Right ventricle myocardium superior (tissue), 1 donor: ENCODE measurements at regions not wholly inside any gene's neighbourhood (a gene's known extent, or its start where the extent isn't known, plus 50 kb on each side); places are given as distances from the start of the nearest gene placed in this dataset.
"Not testable (repeated sequence)": the region's sequence is repeated elsewhere in the genome, so short reads cannot be mapped to it uniquely, and the experiment has no call there.

ENCODE experiments used
- ATAC-seq: fragments of 200-7000 bp; cut with Tn5 transposase; one replicate; pipeline ENCODE4 v1.9.1; 2020; ENCODE audit warnings: mild to moderate bottlenecking; ENCODE audit not compliant: poor library complexity
- DNase-seq: peaks from one replicate; pipeline ENCODE4 v3.0.0-alpha.2; 2020
- intact Hi-C: fragments of 100-400 bp; cut with DNase I; formaldehyde crosslinking; loops from one replicate; pipeline ENCODE4 v1.11.2; 2022
- donor health status: DM: no; HTN: yes; CAD: no; lungs with severe emphysema.

GRCh38 chr16:86244936-86245335, 265.4 kb upstream of the FOXF1 start:
- DNase-seq (no peak), ATAC-seq (no peak)
- intact Hi-C loops: no loop called here

GRCh38 chr16:86245351-86245750, 265.0 kb upstream of the FOXF1 start:
- ATAC-seq (no peak), DNase-seq (no peak)
- intact Hi-C loops: no loop called here

- no peak for DNase-seq
- intact Hi-C loops: no loop called here
- ATAC-seq: no peak
These were observed 264.4 kb upstream of the FOXF1 start for GRCh38 chr16:86245895-86246294.

- DNase-seq (no peak), ATAC-seq (no peak)
- intact Hi-C loops: no loop called here
These were observed 261.9 kb upstream of the FOXF1 start for GRCh38 chr16:86248310-86248905.

GRCh38 chr16:86249631-86250030, 260.7 kb upstream of the FOXF1 start:
- DNase-seq (no peak), ATAC-seq (no peak)
- intact Hi-C loops: no loop called here

GRCh38 chr16:86251682-86252081, 258.6 kb upstream of the FOXF1 start:
- ATAC-seq (no peak), DNase-seq (no peak)
- intact Hi-C loops: no loop called here

GRCh38 chr16:86252596-86252995, 257.7 kb upstream of the FOXF1 start:
- DNase-seq (no peak), ATAC-seq (no peak)
- intact Hi-C loops: no loop called here

- ATAC-seq (no peak), DNase-seq (no peak)
- intact Hi-C loops: no loop called here
These were observed 254.4 kb upstream of the FOXF1 start for GRCh38 chr16:86255966-86256365.

GRCh38 chr16:86256995-86257394, 253.3 kb upstream of the FOXF1 start:
- ATAC-seq (no peak), DNase-seq (no peak)
- intact Hi-C loops: no loop called here

GRCh38 chr16:86257546-86257945, 252.8 kb upstream of the FOXF1 start:
- ATAC-seq: no peak
- intact Hi-C loops: no loop called here
- DNase-seq: no peak

- ATAC-seq (no peak), DNase-seq (no peak)
- intact Hi-C loops: no loop called here
These were observed 251.6 kb upstream of the FOXF1 start for GRCh38 chr16:86258713-86259112.

GRCh38 chr16:86259499-86259898, 250.8 kb upstream of the FOXF1 start:
- intact Hi-C loops: no loop called here
- no peak for DNase-seq
- no peak for ATAC-seq

GRCh38 chr16:86261379-86261778, 248.9 kb upstream of the FOXF1 start:
- ATAC-seq (no peak), DNase-seq (no peak)
- intact Hi-C loops: no loop called here

- intact Hi-C loops: not testable (repeated sequence)
These were observed 242.7 kb upstream of the FOXF1 start for GRCh38 chr16:86267657-86268056.

GRCh38 chr16:86270696-86271095, 239.6 kb upstream of the FOXF1 start:
- no peak for DNase-seq
- ATAC-seq: no peak
- intact Hi-C loops: no loop called here

More at GRCh38 chr16:86267657-86268056, 242.7 kb upstream of the FOXF1 start:
- not testable (repeated sequence) for DNase-seq, ATAC-seq

GRCh38 chr16:86272744-86273143, 237.6 kb upstream of the FOXF1 start:
- no peak for ATAC-seq
- intact Hi-C loops: no loop called here
- DNase-seq: no peak

GRCh38 chr16:86277221-86277620, 233.1 kb upstream of the FOXF1 start:
- intact Hi-C loops: no loop called here
- ATAC-seq (no peak), DNase-seq (no peak)

- intact Hi-C loops, ATAC-seq: not testable (repeated sequence)
These were observed 232.5 kb upstream of the FOXF1 start for GRCh38 chr16:86277859-86278258.

GRCh38 chr16:86281421-86281820, 228.9 kb upstream of the FOXF1 start:
- DNase-seq (no peak), ATAC-seq (no peak)
- intact Hi-C loops: no loop called here

More at GRCh38 chr16:86277859-86278258, 232.5 kb upstream of the FOXF1 start:
- not testable (repeated sequence) for DNase-seq

GRCh38 chr16:86283944-86284343, 226.4 kb upstream of the FOXF1 start:
- DNase-seq (no peak), ATAC-seq (no peak)
- intact Hi-C loops: no loop called here

- ATAC-seq (no peak), DNase-seq (no peak)
- intact Hi-C loops: no loop called here
These were observed 224.9 kb upstream of the FOXF1 start for GRCh38 chr16:86285421-86285820.
